Stomach (tissue), 4 donors: ENCODE measurements at regions not wholly inside any gene's neighbourhood (a gene's known extent, or its start where the extent isn't known, plus 50 kb on each side); places are given as distances from the start of the nearest gene placed in this dataset.

Experiments used
- EP300 ChIP-seq: sonication (generic); formaldehyde crosslinking; IDR thresholded peaks from one replicate; pipeline ENCODE4 v1.6.1; 2017; ENCODE audit warnings: antibody characterized with exemption
- POLR2A ChIP-seq, 4 donors: fragments of 450-650 bp; IDR thresholded peaks; one replicate each; pipeline ENCODE4 v1.6.1; 2016; ENCODE audit warnings: antibody characterized with exemption in 4 of 4, control low read depth in 2 of 4, mild to moderate bottlenecking in 1 of 4, moderate library complexity in 1 of 4
- TF ChIP-seq, protein P1 (sequence below), 7 experiments: fragments of 450-650 bp in 4 of 7; fragments of 200-600 bp in 3 of 7; sonication (generic) in 3 of 7; IDR thresholded peaks; one replicate each; pipeline ENCODE4 v1.5.1; 2016 to 2019; ENCODE audit warnings: antibody characterized with exemption in 7 of 7, control low read depth in 2 of 7, mild to moderate bottlenecking in 1 of 7

DNA sequence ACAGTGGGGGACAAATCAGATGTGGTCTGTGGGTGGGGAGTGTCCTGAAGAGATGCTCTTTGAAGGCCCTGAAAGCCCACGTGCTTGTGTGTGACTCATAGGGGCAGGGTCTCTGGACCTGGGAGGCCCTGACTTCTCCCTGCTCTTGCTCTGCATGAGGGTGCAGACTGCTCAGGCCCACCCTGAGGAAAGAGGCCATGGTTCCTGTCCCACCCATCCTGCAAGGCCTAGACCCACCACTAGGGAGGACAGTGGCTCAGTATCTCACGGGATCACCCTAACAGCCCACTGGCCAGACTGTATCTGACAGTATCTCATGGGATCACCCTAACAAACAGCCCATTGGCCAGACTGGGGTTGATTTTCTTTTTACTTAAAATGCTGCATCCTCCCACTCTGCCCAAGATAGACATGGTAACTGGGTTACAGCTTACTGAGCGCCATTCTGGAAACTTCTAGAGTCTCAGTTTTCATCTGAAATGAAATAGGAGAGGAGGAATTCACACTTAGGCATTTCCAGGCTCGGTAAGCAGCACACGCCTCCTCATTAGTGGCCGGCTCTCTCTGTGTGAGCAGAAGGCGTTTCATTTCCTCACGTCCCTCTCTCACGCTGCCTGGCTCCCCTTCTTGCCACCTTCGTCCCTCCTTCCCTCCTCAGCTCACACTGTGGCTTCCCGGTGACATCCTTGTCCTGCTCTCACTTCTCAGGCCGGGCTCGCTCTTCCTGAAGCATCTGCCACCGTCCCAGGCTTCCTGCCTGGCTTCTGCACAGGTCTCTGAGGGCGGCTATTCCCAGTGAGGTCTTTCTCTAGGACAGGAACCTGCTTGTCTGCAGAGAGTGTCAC, 242.6 kb downstream of the GLRX3 start:
- TF ChIP-seq, protein P1, sequence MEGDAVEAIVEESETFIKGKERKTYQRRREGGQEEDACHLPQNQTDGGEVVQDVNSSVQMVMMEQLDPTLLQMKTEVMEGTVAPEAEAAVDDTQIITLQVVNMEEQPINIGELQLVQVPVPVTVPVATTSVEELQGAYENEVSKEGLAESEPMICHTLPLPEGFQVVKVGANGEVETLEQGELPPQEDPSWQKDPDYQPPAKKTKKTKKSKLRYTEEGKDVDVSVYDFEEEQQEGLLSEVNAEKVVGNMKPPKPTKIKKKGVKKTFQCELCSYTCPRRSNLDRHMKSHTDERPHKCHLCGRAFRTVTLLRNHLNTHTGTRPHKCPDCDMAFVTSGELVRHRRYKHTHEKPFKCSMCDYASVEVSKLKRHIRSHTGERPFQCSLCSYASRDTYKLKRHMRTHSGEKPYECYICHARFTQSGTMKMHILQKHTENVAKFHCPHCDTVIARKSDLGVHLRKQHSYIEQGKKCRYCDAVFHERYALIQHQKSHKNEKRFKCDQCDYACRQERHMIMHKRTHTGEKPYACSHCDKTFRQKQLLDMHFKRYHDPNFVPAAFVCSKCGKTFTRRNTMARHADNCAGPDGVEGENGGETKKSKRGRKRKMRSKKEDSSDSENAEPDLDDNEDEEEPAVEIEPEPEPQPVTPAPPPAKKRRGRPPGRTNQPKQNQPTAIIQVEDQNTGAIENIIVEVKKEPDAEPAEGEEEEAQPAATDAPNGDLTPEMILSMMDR (IDR thresholded peaks at IDR 0.05), result no peak
- no peak for TF ChIP-seq POLR2A (IDR thresholded peaks at IDR 0.05)
- no peak for TF ChIP-seq EP300
